H1 (cell line): ENCODE measurements at regions not wholly inside any gene's neighbourhood (a gene's known extent, or its start where the extent isn't known, plus 50 kb on each side); places are given as distances from the start of the nearest gene placed in this dataset.

Experiments
- CTCF ChIA-PET: fragments of 300-600 bp; sonication (Branson Sonifier 250); formaldehyde crosslinking; loops from one replicate; lab custom pipeline; 2021; ENCODE audit not compliant: partially characterized antibody; lab: Charles Lee
- POLR2A ChIA-PET: fragments of 300-600 bp; sonication (Branson Sonifier 250); formaldehyde crosslinking; loops from one replicate; lab custom pipeline; 2021; ENCODE audit warnings: inconsistent platforms; ENCODE audit not compliant: partially characterized antibody; lab: Charles Lee
- DNase-seq, 2 experiments: peaks; one replicate each; pipeline versions ENCODE4 v3.0.0 to v3.0.0-alpha.2; 2010 to 2022; ENCODE audit warnings: low spot score in 2 of 2, low read depth in 1 of 2, mixed read lengths in 1 of 2
- FAIRE-seq: peaks from 2 replicates; lab custom pipeline; 2011; peaks lifted over from hg19 to GRCh38; lab: Jason Lieb, UNC
- H2AFZ ChIP-seq: 2 replicates; pipeline ENCODE4 v1.8.1; 2012; ENCODE audit warnings: low read length, inconsistent platforms
- H2AK5ac ChIP-seq: 2 replicates; pipeline ENCODE4 v1.6.1; 2013; ENCODE audit warnings: low read depth, low read length
- H2BK120ac ChIP-seq: replicated peaks from 2 replicates; pipeline ENCODE3; 2013; ENCODE audit warnings: low read depth, low read length, inconsistent platforms
- H2BK12ac ChIP-seq: 2 replicates; pipeline ENCODE4 v1.6.1; 2013; ENCODE audit warnings: low read depth, low read length
- H2BK15ac ChIP-seq: 2 replicates; pipeline ENCODE4 v1.6.1; 2013; ENCODE audit warnings: low read length
- H2BK20ac ChIP-seq: 2 replicates; pipeline ENCODE4 v1.6.1; 2013; ENCODE audit warnings: low read length
- H2BK5ac ChIP-seq: 2 replicates; pipeline ENCODE4 v1.6.1; 2013; ENCODE audit warnings: low read depth, low read length
- H3K14ac ChIP-seq: 2 replicates; pipeline ENCODE4 v1.6.1; 2013; ENCODE audit warnings: inconsistent platforms; ENCODE audit not compliant: insufficient read length
- H3K18ac ChIP-seq: 2 replicates; pipeline ENCODE4 v1.6.1; 2013; ENCODE audit warnings: low read length; ENCODE audit errors: extremely low read depth
- H3K23ac ChIP-seq: 2 replicates; pipeline ENCODE4 v1.6.1; 2013; ENCODE audit warnings: inconsistent platforms; ENCODE audit not compliant: insufficient read length
- H3K23me2 ChIP-seq: 2 replicates; pipeline ENCODE4 v1.6.1; 2013; ENCODE audit warnings: low read depth, low read length
- H3K27ac ChIP-seq: 2 replicates; pipeline ENCODE4 v1.6.1; 2011; ENCODE audit warnings: low read depth, low read length, inconsistent platforms
- H3K27me3 ChIP-seq, 4 experiments: replicated peaks in 1 of 4; 1 replicate in 1 of 4; 2 replicates in 3 of 4; pipeline versions ENCODE4 v1.6.1 to v1.8.1; 2011 to 2013; ENCODE audit warnings: low read length in 3 of 4, mild to moderate bottlenecking in 3 of 4, inconsistent platforms in 2 of 4, mixed read lengths in 2 of 4, moderate library complexity in 1 of 4; ENCODE audit not compliant: control insufficient read depth in 3 of 4, insufficient read depth in 3 of 4; ENCODE audit errors: extremely low read depth in 1 of 4
- H3K36me3 ChIP-seq, 4 experiments: 2 replicates each; pipeline versions ENCODE4 v1.6.1 to v1.8.1; 2011 to 2013; ENCODE audit warnings: mild to moderate bottlenecking in 4 of 4, low read length in 3 of 4, moderate library complexity in 2 of 4, control low read depth in 1 of 4, inconsistent platforms in 1 of 4; ENCODE audit not compliant: insufficient read depth in 4 of 4, control insufficient read depth in 2 of 4
- H3K4ac ChIP-seq: replicated peaks from 2 replicates; pipeline ENCODE3; 2013; ENCODE audit warnings: low read length, low read depth, mixed read lengths, inconsistent platforms; ENCODE audit not compliant: insufficient read length
- H3K4me1 ChIP-seq, 4 experiments: replicated peaks in 1 of 4; 1 replicate in 1 of 4; 2 replicates in 3 of 4; pipeline versions ENCODE4 v1.6.1 to v1.8.1; 2011 to 2013; ENCODE audit warnings: low read length in 3 of 4, inconsistent platforms in 2 of 4, mixed read lengths in 1 of 4; ENCODE audit not compliant: insufficient read depth in 4 of 4, control insufficient read depth in 3 of 4
- H3K4me2 ChIP-seq, 2 experiments: 2 replicates each; pipeline versions ENCODE4 v1.6.1 to v1.8.1; 2011 to 2013; ENCODE audit warnings: low read depth in 2 of 2, low read length in 2 of 2, control low read depth in 1 of 2, inconsistent platforms in 1 of 2, mild to moderate bottlenecking in 1 of 2; ENCODE audit not compliant: insufficient read depth in 1 of 2
- H3K4me3 ChIP-seq, 4 experiments: fragments of 200-600, 300-600 bp in 1 of 4; sonication (generic), shearing (Covaris generic), sonication (Bioruptor Twin) in 1 of 4; 2 replicates each; pipeline versions ENCODE4 v1.5.1 to v1.8.1; 2011 to 2016; ENCODE audit warnings: low read length in 4 of 4, low read depth in 3 of 4, control low read depth in 2 of 4, inconsistent platforms in 2 of 4, mild to moderate bottlenecking in 2 of 4, mixed read lengths in 1 of 4, moderate library complexity in 1 of 4; ENCODE audit not compliant: insufficient read depth in 2 of 4; ENCODE audit errors: extremely low read depth in 1 of 4
- H3K56ac ChIP-seq: replicated peaks from 2 replicates; pipeline ENCODE3; 2013; ENCODE audit warnings: low read depth, mild to moderate bottlenecking, mixed read lengths, low read length, inconsistent platforms; ENCODE audit not compliant: insufficient read length
- H3K79me1 ChIP-seq: 2 replicates; pipeline ENCODE4 v1.6.1; 2013; ENCODE audit warnings: low read depth, low read length, control low read depth
- H3K79me2 ChIP-seq, 2 experiments: 2 replicates each; pipeline versions ENCODE4 v1.6.1 to v1.8.1; 2012 to 2013; ENCODE audit warnings: low read length in 2 of 2, mild to moderate bottlenecking in 2 of 2, inconsistent platforms in 1 of 2; ENCODE audit not compliant: insufficient read depth in 2 of 2, control insufficient read depth in 1 of 2
- H3K9ac ChIP-seq, 4 experiments: replicated peaks in 1 of 4; 1 replicate in 1 of 4; 2 replicates in 3 of 4; pipeline versions ENCODE4 v1.6.1 to v1.8.1; 2011 to 2013; ENCODE audit warnings: low read depth in 3 of 4, low read length in 3 of 4, control low read depth in 2 of 4, mild to moderate bottlenecking in 2 of 4, moderate library complexity in 2 of 4, inconsistent platforms in 1 of 4; ENCODE audit errors: extremely low read depth in 1 of 4
- H3K9me3 ChIP-seq, 2 experiments: 2 replicates each; pipeline versions ENCODE4 v1.6.1 to v1.8.1; 2012 to 2013; ENCODE audit warnings: mild to moderate bottlenecking in 2 of 2, moderate library complexity in 2 of 2, control low read depth in 1 of 2, inconsistent platforms in 1 of 2, low read depth in 1 of 2, low read length in 1 of 2, mixed read lengths in 1 of 2; ENCODE audit not compliant: insufficient read depth in 2 of 2
- H4K20me1 ChIP-seq, 2 experiments: replicated peaks in 1 of 2; 2 replicates each; pipeline versions ENCODE3 to v1.8.1; 2011 to 2013; ENCODE audit warnings: inconsistent platforms in 2 of 2, low read length in 2 of 2, mild to moderate bottlenecking in 1 of 2; ENCODE audit not compliant: insufficient read depth in 2 of 2, control insufficient read depth in 1 of 2
- H4K5ac ChIP-seq: 2 replicates; pipeline ENCODE4 v1.6.1; 2013; ENCODE audit warnings: low read length, low read depth, mixed read lengths, inconsistent platforms; ENCODE audit not compliant: insufficient read length
- H4K8ac ChIP-seq: 2 replicates; pipeline ENCODE4 v1.8.0; 2013; ENCODE audit warnings: mild to moderate bottlenecking, moderate library complexity, low read length, inconsistent platforms; ENCODE audit not compliant: insufficient read depth; ENCODE audit errors: extremely low read depth
- H4K91ac ChIP-seq: replicated peaks from 2 replicates; pipeline ENCODE3; 2013; ENCODE audit warnings: low read length, mixed read lengths, inconsistent platforms; ENCODE audit not compliant: insufficient read length
- CBX5 ChIP-seq: fragments of 300-800, 300-1000 bp; sonication (generic); IDR thresholded peaks from 2 replicates; pipeline ENCODE4 v1.7.1; 2016; ENCODE audit warnings: antibody characterized with exemption, low read length, low read depth
- FOSL1 ChIP-seq: IDR thresholded peaks from 2 replicates; pipeline ENCODE4 v1.6.1; 2011; ENCODE audit warnings: mild to moderate bottlenecking, low read depth, low read length, moderate library complexity; ENCODE audit not compliant: insufficient read depth
- GABPA ChIP-seq: IDR thresholded peaks from 2 replicates; pipeline ENCODE4 v1.6.1; 2011; ENCODE audit warnings: mild to moderate bottlenecking, low read length, moderate library complexity, borderline replicate concordance; ENCODE audit not compliant: insufficient read depth
- JUN ChIP-seq: IDR thresholded peaks from 2 replicates; pipeline ENCODE4 v1.6.1; 2011; ENCODE audit warnings: low read depth, mild to moderate bottlenecking, improper control_type of control experiment, low read length
- NRF1 ChIP-seq: IDR thresholded peaks from 2 replicates; pipeline ENCODE4 v1.6.1; 2011; ENCODE audit warnings: mild to moderate bottlenecking, low read depth, low read length, improper control_type of control experiment
- RBBP5 ChIP-seq: IDR thresholded peaks from 2 replicates; pipeline ENCODE4 v1.7.1; 2012; ENCODE audit warnings: low read depth, mild to moderate bottlenecking, inconsistent platforms, low read length, moderate library complexity, borderline replicate concordance
- SIRT6 ChIP-seq: IDR thresholded peaks from one replicate; pipeline ENCODE4 v1.7.1; 2012; ENCODE audit warnings: low read length, inconsistent platforms
- WGBS, 2 experiments: shearing (Covaris generic) in 1 of 2; methylation state at CpG; one replicate each; pipeline versions ENCODE4 v1.1.6 to v1.1.7; 2013 to 2015; ENCODE audit warnings: low lambda C conversion rate in 2 of 2, mixed read lengths in 2 of 2, inconsistent platforms in 1 of 2, low coverage in 1 of 2, missing lambda C conversion rate in 1 of 2; ENCODE audit not compliant: insufficient replicate concordance in 2 of 2, insufficient coverage in 1 of 2, insufficient read length in 1 of 2; ENCODE audit errors: extremely low coverage in 1 of 2, missing lambda C conversion rate in 1 of 2; 5-methylcytosine and 5-hydroxymethylcytosine counted together

DNA sequence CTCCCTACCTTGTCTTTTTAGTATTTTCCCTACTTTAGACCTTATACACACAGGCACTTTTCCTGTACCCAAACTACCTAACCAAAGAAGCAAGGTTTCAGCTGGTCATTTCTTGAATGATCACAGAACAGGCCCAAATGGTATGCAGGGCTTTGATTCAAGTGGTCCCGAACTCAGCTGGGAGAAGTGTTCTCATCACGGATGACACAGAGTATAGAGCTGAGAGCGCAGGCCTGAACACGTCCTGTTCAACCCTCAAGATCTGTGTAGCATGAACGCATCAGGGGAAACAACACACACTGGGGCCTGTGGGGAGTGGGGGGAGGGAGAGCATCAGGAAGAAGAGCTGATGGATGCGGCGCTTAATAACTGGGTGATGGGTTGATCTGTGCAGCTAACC is 318.2 kb downstream of the SFMBT2 start:
- no peak overlapping the region for H4K91ac ChIP-seq
- H3K4ac ChIP-seq: no peak overlapping the region
- H4K5ac ChIP-seq: no peak overlapping the region
- no peaks in the 10 kb centered on the region for H4K20me1 ChIP-seq
- no peaks in the 10 kb centered on the region for H3K4me1 ChIP-seq
- H3K4me2 ChIP-seq: no peak overlapping the region
- FAIRE-seq (no peak), DNase-seq (no peak)
- H3K79me1 ChIP-seq: no peaks in the 10 kb centered on the region
- H3K79me2 ChIP-seq: no peaks in the 10 kb centered on the region
- no peak overlapping the region; the same call in 1 of the 2 replicates for H4K8ac ChIP-seq
- no peak overlapping the region for H3K27ac ChIP-seq
- H3K36me3 ChIP-seq: no peaks in the 10 kb centered on the region
- H2AK5ac ChIP-seq: no peak overlapping the region
- 0 out of 2 replicates have a peak overlapping the region, but pooled peaks have one; percentile 20 for H2AFZ ChIP-seq
- H3K9ac ChIP-seq: no peak overlapping the region
- no peak overlapping the region for H3K4me3 ChIP-seq
- no peak overlapping the region for H2BK12ac ChIP-seq
- H3K9me3 ChIP-seq: no peaks in the 10 kb centered on the region
- H3K56ac ChIP-seq: no peak overlapping the region
- no peak overlapping the region for H3K14ac ChIP-seq
- TF ChIP-seq NRF1 (no peak), FOSL1 (no peak), RBBP5 (no peak), JUN (no peak), GABPA (no peak), CBX5 (no peak), SIRT6 (no peak)
- H3K27me3 ChIP-seq: no peaks in the 10 kb centered on the region
- H2BK5ac ChIP-seq: no peak overlapping the region
- H2BK120ac ChIP-seq: no peak overlapping the region
- ChIA-PET POLR2A (no interaction called here), CTCF (interaction anchor here (0.6 to 2.7 kb wide), 7 partner anchors 10 to 172 kb away, joined by 3 to 9 read pairs (median 3); no protein-coding TSS in a partner anchor)
- H2BK20ac ChIP-seq: no peak overlapping the region
- no peaks in the 10 kb centered on the region for H3K23me2 ChIP-seq
- WGBS, 2 experiments: 83% methylated on average over 7 of the region's 7 CpGs; no CpG with 5 or more reads in 1 of the 2 experiments
- no peak overlapping the region for H3K18ac ChIP-seq
- H3K23ac ChIP-seq: no peak overlapping the region
- H2BK15ac ChIP-seq: no peak overlapping the region
